Right cardiac atrium (tissue), 5 donors: ENCODE measurements at regions not wholly inside any gene's neighbourhood (a gene's known extent, or its start where the extent isn't known, plus 50 kb on each side); places are given as distances from the start of the nearest gene placed in this dataset.

Source experiments
- ATAC-seq, 2 donors: fragments of 200-7000 bp; cut with Tn5 transposase; one replicate each; pipeline versions ENCODE4 v1.8.0 to v1.9.1; 2020; ENCODE audit warnings: moderate library complexity in 2 of 2, mild to moderate bottlenecking in 1 of 2
- DNase-seq, 3 donors: peaks; one replicate each; pipeline ENCODE4 v3.0.0-alpha.2; 2020
- H3K27ac ChIP-seq: one replicate; pipeline ENCODE4 v1.5.1; 2013; ENCODE audit warnings: mild to moderate bottlenecking, low read length, control low read depth, moderate library complexity
- H3K27me3 ChIP-seq: one replicate; pipeline ENCODE4 v1.6.1; 2013; ENCODE audit not compliant: control insufficient read depth, insufficient read depth
- H3K4me1 ChIP-seq: one replicate; pipeline ENCODE4 v1.6.1; 2013; ENCODE audit warnings: low read length; ENCODE audit not compliant: control insufficient read depth, insufficient read depth
- H3K4me3 ChIP-seq: one replicate; pipeline ENCODE4 v1.5.1; 2013; ENCODE audit warnings: low read length, control low read depth
- H3K9me3 ChIP-seq: one replicate; pipeline ENCODE4 v1.6.1; 2013; ENCODE audit warnings: low read length; ENCODE audit not compliant: control insufficient read depth
- WGBS: extraction: QIAGEN DNeasy Blood & Tissue Kit; methylation state at CpG from one replicate; pipeline ENCODE4 v1.1.7; 2013; 5-methylcytosine and 5-hydroxymethylcytosine counted together
- intact Hi-C, 4 donors: fragments of 100-400 bp; cut with DNase I; formaldehyde crosslinking; loops; one replicate each; pipeline versions ENCODE4 v1.11.0 to v1.14.0; 2022 to 2023
- donor health status: healthy with polysubstance abuse.
- donor health status: DM: no; HTN: yes; CAD: no.
- donor health status: DM: no; HTN: no; CAD: no.
- donor health status: DM: no; HTN: yes; CAD: no; lungs with severe emphysema.
- donor health status: DM: yes; HTN: yes; CAD: no.

- DNase-seq (no peak), ATAC-seq (no peak)
- Histone ChIP-seq H3K4me1 (no peaks in the 10 kb centered on the region), H3K9me3 (no peaks in the 10 kb centered on the region), H3K27me3 (no peaks in the 10 kb centered on the region), H3K27ac (no peak overlapping the region), H3K4me3 (no peak overlapping the region)
- intact Hi-C loops = no loop called here
- WGBS = 92% methylated on average over 3 of the region's 3 CpGs
Observed at GRCh38 chr13:83332751-83333150, 549.5 kb downstream of the SLITRK1 start.

DNA sequence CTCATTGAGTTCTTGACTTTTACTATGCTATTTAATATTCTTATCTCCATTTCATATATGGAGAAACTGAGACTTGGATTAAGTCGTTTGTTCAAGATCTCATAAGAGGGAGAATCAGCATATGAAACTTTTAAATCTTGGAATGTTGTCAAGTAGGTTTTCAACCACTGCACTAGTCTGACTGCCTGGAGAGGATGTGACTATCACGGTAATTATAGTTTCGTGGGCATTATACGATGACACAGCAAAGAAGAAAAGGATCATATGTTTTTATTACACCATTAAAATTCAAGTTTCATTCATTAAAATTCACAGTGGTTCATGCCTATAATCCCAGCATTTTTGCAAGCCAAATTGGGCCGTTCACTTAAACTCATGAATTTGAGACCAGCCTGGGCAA is 555.2 kb downstream of the SLITRK1 start:
- no peak for DNase-seq
- ATAC-seq = no peak
- Histone ChIP-seq H3K4me3 (no peak overlapping the region), H3K4me1 (no peaks in the 10 kb centered on the region), H3K9me3 (no peaks in the 10 kb centered on the region), H3K27ac (no peak overlapping the region), H3K27me3 (no peaks in the 10 kb centered on the region)
- WGBS = 78% methylated on average over 5 of the region's 5 CpGs
- intact Hi-C loops = no loop called here

- no peak for ATAC-seq
- no peaks in the 10 kb centered on the region for H3K4me1 ChIP-seq
- H3K27ac ChIP-seq = no peak overlapping the region
- WGBS = 63% methylated on average over 2 of the region's 2 CpGs
- no peaks in the 10 kb centered on the region for H3K27me3 ChIP-seq
- no peak overlapping the region for H3K4me3 ChIP-seq
- intact Hi-C loops = no loop called here
- no peaks in the 10 kb centered on the region for H3K9me3 ChIP-seq
- no peak for DNase-seq
Observed at GRCh38 chr13:83325125-83325853, 557.0 kb downstream of the SLITRK1 start.

DNA sequence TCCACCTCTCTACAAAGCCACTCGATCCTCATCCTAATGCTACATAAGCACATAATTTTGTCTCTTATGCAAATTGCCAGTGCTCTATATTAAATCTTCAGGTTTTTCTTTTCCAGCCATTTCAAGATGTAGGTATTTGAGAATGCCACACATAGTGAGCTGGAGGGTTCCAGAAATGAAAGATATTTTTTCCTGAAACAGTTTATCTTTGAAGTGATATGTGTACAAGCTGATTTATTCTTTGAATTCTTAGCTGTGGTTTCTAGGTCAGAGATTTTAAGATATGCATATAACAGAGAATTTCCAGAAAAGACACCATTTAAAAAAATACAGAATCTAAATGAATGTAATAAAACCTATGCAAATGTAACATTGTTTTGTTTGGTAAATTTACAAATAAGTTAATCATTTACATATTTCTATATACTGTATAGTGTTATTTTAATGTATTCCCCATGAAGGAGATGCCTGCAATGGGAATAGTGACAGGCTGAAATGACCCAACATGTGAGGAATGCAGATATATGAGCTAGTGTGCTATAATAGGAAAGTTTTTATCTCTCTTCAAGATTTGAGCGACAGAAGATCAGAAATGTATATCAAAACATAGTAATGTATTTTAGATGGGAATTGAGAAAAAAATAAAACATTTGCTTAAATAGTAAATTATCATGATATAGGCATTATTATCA is 570.2 kb downstream of the SLITRK1 start:
- H3K4me1 ChIP-seq = no peaks in the 10 kb centered on the region
- DNase-seq (no peak), ATAC-seq (no peak)
- 38% methylated on average over 2 of the region's 2 CpGs for WGBS
- no peaks in the 10 kb centered on the region for H3K27me3 ChIP-seq
- H3K9me3 ChIP-seq = no peaks in the 10 kb centered on the region
- intact Hi-C loops = no loop called here
- no peak overlapping the region for H3K27ac ChIP-seq
- H3K4me3 ChIP-seq = no peak overlapping the region

GRCh38 chr13:83298617-83299016 is 583.7 kb downstream of the SLITRK1 start:
- no peaks in the 10 kb centered on the region for H3K27me3 ChIP-seq
- WGBS = 86% methylated on average over 1 of the region's 1 CpG
- no peak overlapping the region for H3K27ac ChIP-seq
- intact Hi-C loops = no loop called here
- H3K4me3 ChIP-seq = no peak overlapping the region
- H3K9me3 ChIP-seq = no peaks in the 10 kb centered on the region
- DNase-seq (no peak), ATAC-seq (no peak)
- no peaks in the 10 kb centered on the region for H3K4me1 ChIP-seq

GRCh38 chr13:83297586-83298290 is 584.5 kb downstream of the SLITRK1 start:
- WGBS = 77% methylated on average over 8 of the region's 8 CpGs
- H3K4me3 ChIP-seq = no peak overlapping the region
- ATAC-seq = no peak

DNA sequence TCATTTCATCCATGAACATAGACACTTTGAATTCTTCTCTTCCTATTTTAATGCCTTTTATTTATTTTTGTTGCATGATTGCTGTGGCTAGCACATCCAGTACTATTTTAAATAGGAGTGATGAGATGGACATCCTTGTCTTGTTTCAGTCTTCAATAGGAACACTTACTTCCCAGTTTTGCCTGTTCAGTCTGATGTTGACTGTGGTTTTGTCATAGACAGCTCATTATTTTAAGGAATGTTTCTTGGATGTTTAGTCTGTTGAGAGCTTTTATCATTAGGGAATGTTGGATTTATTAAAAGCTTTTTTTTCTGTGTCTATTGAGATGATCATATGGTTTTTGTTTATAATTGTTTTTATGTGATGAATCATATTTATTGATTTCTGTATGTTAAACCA is 586.6 kb downstream of the SLITRK1 start:
- DNase-seq (no peak), ATAC-seq (no peak)
- H3K9me3 ChIP-seq = no peaks in the 10 kb centered on the region
- intact Hi-C loops = no loop called here
- H3K4me3 ChIP-seq = no peak overlapping the region
- no peak overlapping the region for H3K27ac ChIP-seq
- H3K27me3 ChIP-seq = no peaks in the 10 kb centered on the region
- no peaks in the 10 kb centered on the region for H3K4me1 ChIP-seq

More at GRCh38 chr13:83297586-83298290, 584.5 kb downstream of the SLITRK1 start:
- Histone ChIP-seq H3K27ac (no peak overlapping the region), H3K4me1 (no peaks in the 10 kb centered on the region), H3K27me3 (no peaks in the 10 kb centered on the region), H3K9me3 (no peaks in the 10 kb centered on the region)
- intact Hi-C loops = no loop called here
- DNase-seq = peak in 1 of 3 donors; percentile 18

GRCh38 chr13:83286737-83287136 is 595.5 kb downstream of the SLITRK1 start:
- H3K4me1 ChIP-seq = no peaks in the 10 kb centered on the region
- ATAC-seq (no peak), DNase-seq (no peak)
- H3K9me3 ChIP-seq = no peaks in the 10 kb centered on the region
- no peaks in the 10 kb centered on the region for H3K27me3 ChIP-seq
- H3K4me3 ChIP-seq = no peak overlapping the region
- intact Hi-C loops = no loop called here
- H3K27ac ChIP-seq = no peak overlapping the region

- no peaks in the 10 kb centered on the region for H3K4me1 ChIP-seq
- DNase-seq (no peak), ATAC-seq (no peak)
- H3K27me3 ChIP-seq = no peaks in the 10 kb centered on the region
- no peak overlapping the region for H3K27ac ChIP-seq
- no peak overlapping the region for H3K4me3 ChIP-seq
- H3K9me3 ChIP-seq = no peaks in the 10 kb centered on the region
- intact Hi-C loops = no loop called here
- WGBS = 42% methylated on average over 1 of the region's 1 CpG
Observed at GRCh38 chr13:83281654-83282053, 600.6 kb downstream of the SLITRK1 start.

DNA sequence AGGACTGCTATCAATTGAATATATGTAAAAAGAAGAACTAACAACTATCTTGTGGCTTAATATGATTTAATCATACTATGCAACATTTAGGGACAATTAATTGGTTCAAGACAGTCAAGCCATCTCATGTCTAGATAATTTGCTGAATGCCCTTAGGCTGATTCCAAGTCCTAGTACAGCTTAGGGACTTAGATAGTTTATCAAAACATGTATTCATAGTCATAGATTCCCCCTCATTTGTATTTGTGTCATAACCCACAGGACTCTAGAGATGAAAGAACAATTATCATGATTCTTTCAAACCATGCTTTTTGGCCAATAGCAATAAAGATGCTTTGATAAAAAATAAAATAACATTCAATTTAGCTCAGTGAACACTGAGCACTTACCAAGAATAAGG is 607.6 kb downstream of the SLITRK1 start:
- ATAC-seq (no peak), DNase-seq (no peak)
- Histone ChIP-seq H3K4me1 (no peaks in the 10 kb centered on the region), H3K27ac (no peak overlapping the region), H3K9me3 (no peaks in the 10 kb centered on the region), H3K4me3 (no peak overlapping the region), H3K27me3 (no peaks in the 10 kb centered on the region)
- intact Hi-C loops = no loop called here

- DNase-seq = no peak
- intact Hi-C loops = no loop called here
- WGBS = 44% methylated on average over 1 of the region's 1 CpG
Observed at GRCh38 chr13:83272652-83273240, 609.5 kb downstream of the SLITRK1 start.

More at GRCh38 chr13:83272652-83273240, 609.5 kb downstream of the SLITRK1 start:
- Histone ChIP-seq H3K4me1 (no peaks in the 10 kb centered on the region), H3K27me3 (no peaks in the 10 kb centered on the region), H3K27ac (no peak overlapping the region), H3K9me3 (no peaks in the 10 kb centered on the region), H3K4me3 (no peak overlapping the region)
- no peak for ATAC-seq
